Body of pancreas (tissue), 4 donors: ENCODE measurements at regions not wholly inside any gene's neighbourhood (a gene's known extent, or its start where the extent isn't known, plus 50 kb on each side); places are given as distances from the start of the nearest gene placed in this dataset.

Experiments used
- POLR2A ChIP-seq, 3 donors: fragments of 450-650 bp; IDR thresholded peaks; one replicate each; pipeline ENCODE4 v1.6.1; 2016; ENCODE audit warnings: antibody characterized with exemption in 3 of 3, mild to moderate bottlenecking in 2 of 3
- TF ChIP-seq, protein P1 (sequence below), 7 experiments: fragments of 450-650 bp in 4 of 7; fragments of 200-600 bp in 3 of 7; sonication (generic) in 3 of 7; IDR thresholded peaks; one replicate each; pipeline ENCODE4 v1.5.1; 2016 to 2019; ENCODE audit warnings: antibody characterized with exemption in 7 of 7

DNA sequence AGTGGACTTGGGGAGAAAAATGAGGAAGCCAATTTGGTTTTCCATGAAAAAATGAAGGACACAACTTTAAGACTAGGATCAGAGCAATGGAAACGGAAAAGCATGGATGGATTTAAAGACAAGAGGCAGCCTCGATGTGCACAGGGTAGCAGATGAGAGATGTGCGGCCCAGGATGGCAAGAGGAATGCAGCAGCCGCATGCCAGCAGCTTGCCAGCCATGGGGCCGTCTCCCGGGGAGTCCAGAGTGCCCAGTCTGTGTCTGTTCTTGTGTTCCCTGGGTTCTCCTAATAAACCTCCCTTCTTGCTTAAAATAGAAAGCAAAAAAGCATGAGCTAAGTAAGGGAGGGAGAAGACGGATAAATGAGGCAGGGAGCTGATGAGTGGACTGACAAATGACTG is 68.0 kb upstream of the IQSEC1 start:
- TF ChIP-seq, protein P1, sequence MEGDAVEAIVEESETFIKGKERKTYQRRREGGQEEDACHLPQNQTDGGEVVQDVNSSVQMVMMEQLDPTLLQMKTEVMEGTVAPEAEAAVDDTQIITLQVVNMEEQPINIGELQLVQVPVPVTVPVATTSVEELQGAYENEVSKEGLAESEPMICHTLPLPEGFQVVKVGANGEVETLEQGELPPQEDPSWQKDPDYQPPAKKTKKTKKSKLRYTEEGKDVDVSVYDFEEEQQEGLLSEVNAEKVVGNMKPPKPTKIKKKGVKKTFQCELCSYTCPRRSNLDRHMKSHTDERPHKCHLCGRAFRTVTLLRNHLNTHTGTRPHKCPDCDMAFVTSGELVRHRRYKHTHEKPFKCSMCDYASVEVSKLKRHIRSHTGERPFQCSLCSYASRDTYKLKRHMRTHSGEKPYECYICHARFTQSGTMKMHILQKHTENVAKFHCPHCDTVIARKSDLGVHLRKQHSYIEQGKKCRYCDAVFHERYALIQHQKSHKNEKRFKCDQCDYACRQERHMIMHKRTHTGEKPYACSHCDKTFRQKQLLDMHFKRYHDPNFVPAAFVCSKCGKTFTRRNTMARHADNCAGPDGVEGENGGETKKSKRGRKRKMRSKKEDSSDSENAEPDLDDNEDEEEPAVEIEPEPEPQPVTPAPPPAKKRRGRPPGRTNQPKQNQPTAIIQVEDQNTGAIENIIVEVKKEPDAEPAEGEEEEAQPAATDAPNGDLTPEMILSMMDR (IDR thresholded peaks at IDR 0.05): no peak
- TF ChIP-seq POLR2A (IDR thresholded peaks at IDR 0.05): no peak
